Upper lobe of left lung (tissue), 6 donors: ENCODE measurements at regions not wholly inside any gene's neighbourhood (a gene's known extent, or its start where the extent isn't known, plus 50 kb on each side); places are given as distances from the start of the nearest gene placed in this dataset.
"Not testable (repeated sequence)": the region's sequence is repeated elsewhere in the genome, so short reads cannot be mapped to it uniquely, and the experiment has no call there.

ENCODE experiments used
- ATAC-seq, 2 donors: fragments of 200-7000 bp; cut with Tn5 transposase; one replicate each; pipeline ENCODE4 v1.9.1; 2022; ENCODE audit warnings: mild to moderate bottlenecking in 2 of 2, moderate library complexity in 2 of 2; ENCODE audit not compliant: low FRiP score in 2 of 2
- DNase-seq, 2 donors: peaks; one replicate each; pipeline ENCODE4 v3.0.0-alpha.2; 2019 to 2020
- H3K27ac ChIP-seq, 4 donors: fragments of 200-600 bp; sonication (generic); one replicate each; pipeline ENCODE4 v1.5.1; 2016 to 2019
- H3K27me3 ChIP-seq, 4 donors: fragments of 200-600 bp; sonication (generic); one replicate each; pipeline ENCODE4 v1.5.1; 2017 to 2019
- H3K36me3 ChIP-seq, 4 donors: fragments of 200-600 bp; sonication (generic); one replicate each; pipeline ENCODE4 v1.5.1; 2016 to 2019
- H3K4me1 ChIP-seq, 4 donors: fragments of 200-600 bp; sonication (generic); one replicate each; pipeline ENCODE4 v1.5.1; 2018 to 2019
- H3K4me3 ChIP-seq, 4 donors: fragments of 200-600 bp; sonication (generic); one replicate each; pipeline ENCODE4 v1.5.1; 2017 to 2019; ENCODE audit warnings: mild to moderate bottlenecking in 2 of 4, moderate library complexity in 1 of 4
- H3K9me3 ChIP-seq, 4 donors: fragments of 200-600 bp; sonication (generic); one replicate each; pipeline ENCODE4 v1.5.1; 2018 to 2019
- CTCF ChIP-seq, 6 experiments: fragments of 450-650 bp in 4 of 6; fragments of 200-600 bp in 2 of 6; sonication (generic) in 2 of 6; IDR thresholded peaks; one replicate each; pipeline ENCODE4 v1.5.1; 2016 to 2019; ENCODE audit warnings: antibody characterized with exemption in 6 of 6
- EP300 ChIP-seq, 4 donors: sonication (generic); formaldehyde crosslinking; IDR thresholded peaks; one replicate each; pipeline ENCODE4 v1.5.1; 2017; ENCODE audit warnings: antibody characterized with exemption in 4 of 4, control low read depth in 2 of 4
- POLR2A ChIP-seq, 4 donors: fragments of 450-650 bp; IDR thresholded peaks; one replicate each; pipeline ENCODE4 v1.5.1; 2016 to 2017; ENCODE audit warnings: antibody characterized with exemption in 4 of 4, mild to moderate bottlenecking in 2 of 4
- POLR2AphosphoS5 ChIP-seq, 2 donors: sonication (generic); formaldehyde crosslinking; IDR thresholded peaks; one replicate each; pipeline ENCODE4 v1.5.1; 2017; ENCODE audit warnings: antibody characterized with exemption in 2 of 2
- WGBS, 2 donors: methylation state at CpG; one replicate each; pipeline ENCODE4 v1.1.5; 2017 to 2018; 5-methylcytosine and 5-hydroxymethylcytosine counted together
- donor health status: DM: no; HTN: no; CAD: no; lungs with moderate emphysema.
- donor health status: DM: no; HTN: yes; CAD: no; lungs with severe emphysema.

- no peaks in the 10 kb centered on the region for H3K27me3 ChIP-seq
- H3K9me3 ChIP-seq: no peaks in the 10 kb centered on the region
- WGBS, 2 donors: 76% methylated on average over 5 of the region's 5 CpGs
- no peaks in the 10 kb centered on the region for H3K36me3 ChIP-seq
- no peak overlapping the region for H3K27ac ChIP-seq
- no peak for TF ChIP-seq CTCF (IDR thresholded peaks at IDR 0.05)
- TF ChIP-seq POLR2A (IDR thresholded peaks at IDR 0.05): no peak
- TF ChIP-seq EP300 (IDR thresholded peaks at IDR 0.05): no peak
- no peak for TF ChIP-seq POLR2AphosphoS5 (IDR thresholded peaks at IDR 0.05)
- no peaks in the 10 kb centered on the region for H3K4me1 ChIP-seq
- ATAC-seq (no peak), DNase-seq (no peak)
- H3K4me3 ChIP-seq: no peak overlapping the region
Measured at GRCh38 chr6:99668036-99668705, 61.5 kb downstream of the PRDM13 start.

- Histone ChIP-seq H3K27me3 (no peaks in the 10 kb centered on the region), H3K9me3 (no peaks in the 10 kb centered on the region), H3K4me1 (no peaks in the 10 kb centered on the region), H3K27ac (no peak overlapping the region), H3K4me3 (no peak overlapping the region), H3K36me3 (no peaks in the 10 kb centered on the region)
- 88 to 100% methylated on average over 2 of the region's 2 CpGs for WGBS, 2 donors
- no peak for TF ChIP-seq EP300 (IDR thresholded peaks at IDR 0.05)
- TF ChIP-seq CTCF (IDR thresholded peaks at IDR 0.05): no peak
- no peak for TF ChIP-seq POLR2A (IDR thresholded peaks at IDR 0.05)
- TF ChIP-seq POLR2AphosphoS5 (IDR thresholded peaks at IDR 0.05): no peak
- no peak for ATAC-seq
- no peak for DNase-seq
Measured at GRCh38 chr6:99689916-99690685, 83.5 kb downstream of the PRDM13 start.

GRCh38 chr6:99702287-99702686, 95.7 kb downstream of the PRDM13 start:
- H3K9me3 ChIP-seq, H3K4me1 ChIP-seq, H3K27ac ChIP-seq, ATAC-seq, H3K4me3 ChIP-seq, H3K36me3 ChIP-seq, H3K27me3 ChIP-seq: not testable (repeated sequence)
- peak in 1 of 2 donors; percentile 24 for DNase-seq
- 78 to 87% methylated on average over 4 to 9 of the region's 9 CpGs for WGBS, 2 donors

GRCh38 chr6:99709062-99709461, 102.4 kb downstream of the PRDM13 start:
- no peak overlapping the region for H3K27ac ChIP-seq
- H3K36me3 ChIP-seq: no peaks in the 10 kb centered on the region
- no peak for ATAC-seq
- TF ChIP-seq POLR2A (IDR thresholded peaks at IDR 0.05) (no peak), CTCF (IDR thresholded peaks at IDR 0.05) (no peak), POLR2AphosphoS5 (IDR thresholded peaks at IDR 0.05) (no peak), EP300 (IDR thresholded peaks at IDR 0.05) (no peak)
- H3K27me3 ChIP-seq: no peaks in the 10 kb centered on the region
- H3K4me1 ChIP-seq: no peaks in the 10 kb centered on the region
- no peak overlapping the region for H3K4me3 ChIP-seq
- H3K9me3 ChIP-seq: no peaks in the 10 kb centered on the region
- DNase-seq: no peak

- H3K4me3 ChIP-seq: no peak overlapping the region
- peaks cover 0 to 2% (median 0%) of the 10 kb centered on the region in 4 donors for H3K9me3 ChIP-seq
- no peak overlapping the region for H3K27ac ChIP-seq
- H3K27me3 ChIP-seq: no peaks in the 10 kb centered on the region
- no peak for DNase-seq
- ATAC-seq: no peak
- no peaks in the 10 kb centered on the region for H3K4me1 ChIP-seq
- TF ChIP-seq CTCF (IDR thresholded peaks at IDR 0.05) (no peak), POLR2AphosphoS5 (IDR thresholded peaks at IDR 0.05) (no peak), POLR2A (IDR thresholded peaks at IDR 0.05) (no peak), EP300 (IDR thresholded peaks at IDR 0.05) (no peak)
- no peaks in the 10 kb centered on the region for H3K36me3 ChIP-seq
Measured at GRCh38 chr6:99711302-99711701, 104.7 kb downstream of the PRDM13 start.
